ENCODE measurements at regions not wholly inside any gene's neighbourhood (a gene's known extent, or its start where the extent isn't known, plus 50 kb on each side); places are given as distances from the start of the nearest gene placed in this dataset.

- H3K9me3 ChIP-seq = no peaks in the 10 kb centered on the region
- H3K4me1 ChIP-seq = peaks cover 0 to 7% (median 0%) of the 10 kb centered on the region in 12 donors
- H3K36me3 ChIP-seq = no peaks in the 10 kb centered on the region
- DNase-seq = no peak
- H3K27me3 ChIP-seq = no peaks in the 10 kb centered on the region
- WGBS, 4 donors = 23 to 39% (median 26%) methylated on average over 2 of the region's 2 CpGs
- intact Hi-C loops (cut with DNase I) = no loop called here
- H3K27ac ChIP-seq = no peak overlapping the region
- TF ChIP-seq CTCF (IDR thresholded peaks at IDR 0.05) (no peak), POLR2A (IDR thresholded peaks at IDR 0.05) (no peak)
- no peak overlapping the region for H3K4me3 ChIP-seq
- no peak for ATAC-seq
Observed at GRCh38 chr5:124546643-124547042, 199.8 kb downstream of the ZNF608 start.

GRCh38 chr5:124544366-124545055 is 201.9 kb downstream of the ZNF608 start:
- WGBS, 4 donors = 53 to 93% (median 69%) methylated on average over 2 of the region's 2 CpGs
- Histone ChIP-seq H3K36me3 (no peaks in the 10 kb centered on the region), H3K4me1 (peaks cover 0 to 7% (median 0%) of the 10 kb centered on the region in 12 donors), H3K27ac (no peak overlapping the region), H3K4me3 (no peak overlapping the region), H3K27me3 (no peaks in the 10 kb centered on the region), H3K9me3 (no peaks in the 10 kb centered on the region)
- peak in 1 of 4 donors; percentile 53 for ATAC-seq
- TF ChIP-seq POLR2A (IDR thresholded peaks at IDR 0.05) (no peak), CTCF (IDR thresholded peaks at IDR 0.05) (no peak)
- no peak for DNase-seq
- intact Hi-C loops (cut with DNase I) = no loop called here

DNA sequence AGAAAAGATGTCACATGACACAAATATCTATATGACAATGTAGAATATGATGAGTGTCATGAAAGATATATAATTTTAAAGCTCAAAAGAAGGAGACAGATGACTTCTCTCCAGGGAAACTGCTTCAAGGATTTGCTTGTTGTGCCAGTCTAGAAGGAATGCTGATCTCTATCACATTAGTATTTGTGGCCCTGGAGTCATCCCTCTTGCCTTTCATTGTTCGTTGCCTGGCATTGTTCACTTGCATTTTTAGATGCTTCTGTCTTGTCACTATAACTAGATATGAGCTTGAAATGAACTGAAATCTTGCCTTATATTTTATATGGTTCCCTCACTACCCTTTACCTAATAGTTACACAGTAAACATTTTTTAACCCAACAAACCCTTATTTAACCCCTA is 207.5 kb downstream of the ZNF608 start:
- Histone ChIP-seq H3K27ac (peak overlapping the region in 1 of 12 donors; percentile 28), H3K36me3 (no peaks in the 10 kb centered on the region)
- intact Hi-C loops (cut with DNase I) = loop anchor here in 3 of 10 donors (2.0 to 10.0 kb wide), 4 partner anchors 112 to 864 kb away; no protein-coding TSS in a partner anchor

More for the DNA sequence above, 207.5 kb downstream of the ZNF608 start:
- DNase-seq = no peak
- Histone ChIP-seq H3K4me3 (no peak overlapping the region), H3K4me1 (peaks cover 0 to 29% (median 15%) of the 10 kb centered on the region in 12 donors), H3K9me3 (peaks cover 0 to 4% (median 0%) of the 10 kb centered on the region in 12 donors), H3K27me3 (no peaks in the 10 kb centered on the region)
- no peak for ATAC-seq
- TF ChIP-seq CTCF (IDR thresholded peaks at IDR 0.05) (no peak), POLR2A (IDR thresholded peaks at IDR 0.05) (no peak)
- 71 to 89% (median 76%) methylated on average over 1 of the region's 1 CpG for WGBS, 4 donors
